ENCODE measurements at regions not wholly inside any gene's neighbourhood (a gene's known extent, or its start where the extent isn't known, plus 50 kb on each side); places are given as distances from the start of the nearest gene placed in this dataset.

DNA sequence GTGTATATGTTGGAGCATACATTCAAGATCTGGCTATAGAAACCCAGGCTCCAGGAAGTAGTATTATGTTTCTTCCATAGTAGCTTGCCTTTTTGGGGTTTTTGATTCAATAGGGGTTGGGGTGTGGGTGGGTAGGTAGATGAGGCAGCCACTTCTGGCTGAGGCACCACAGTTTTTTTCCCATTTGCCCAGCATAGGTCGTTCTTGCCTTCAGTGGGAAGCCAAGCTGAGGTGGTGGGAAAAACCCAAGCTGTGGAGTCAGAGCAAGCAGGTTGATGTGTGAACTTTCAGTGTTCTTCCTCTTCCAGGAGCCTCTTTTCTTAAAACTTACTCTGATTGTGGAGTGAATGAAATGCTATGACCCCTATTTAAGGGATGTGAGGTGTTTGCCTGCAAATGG, 67.0 kb upstream of the RPS6KA3 start:
- no peaks in the 10 kb centered on the region for H3K9me3 Mint-ChIP-seq (ENCODE audit: low read depth)
- DNase-seq (ENCODE audit: low spot score), result no peak

DNA sequence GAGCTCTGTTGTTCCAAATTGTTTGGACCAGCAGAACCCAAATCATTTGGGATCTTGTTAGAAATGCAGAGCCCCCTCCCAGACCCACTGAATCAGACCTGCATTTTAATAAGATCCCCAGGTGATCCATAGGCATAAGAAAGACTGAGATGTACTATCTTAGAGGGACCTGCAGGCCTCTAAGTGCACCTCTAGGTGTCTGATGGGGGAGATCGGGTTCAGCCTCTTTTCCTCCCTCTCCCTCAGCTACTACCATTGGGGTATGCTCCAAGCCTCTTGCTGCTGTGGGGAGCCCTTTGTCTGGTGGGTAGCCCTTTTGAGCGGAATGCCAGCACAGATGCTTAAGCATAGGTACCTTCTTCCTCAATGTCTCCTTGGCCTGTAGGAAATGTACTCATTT, 63.8 kb upstream of the RPS6KA3 start:
- H3K27ac Mint-ChIP-seq (ENCODE audit: unreplicated experiment), result no peak overlapping the region
- H3K36me3 Mint-ChIP-seq (ENCODE audit: low read depth), result no peaks in the 10 kb centered on the region
- TF ChIP-seq, protein P1, sequence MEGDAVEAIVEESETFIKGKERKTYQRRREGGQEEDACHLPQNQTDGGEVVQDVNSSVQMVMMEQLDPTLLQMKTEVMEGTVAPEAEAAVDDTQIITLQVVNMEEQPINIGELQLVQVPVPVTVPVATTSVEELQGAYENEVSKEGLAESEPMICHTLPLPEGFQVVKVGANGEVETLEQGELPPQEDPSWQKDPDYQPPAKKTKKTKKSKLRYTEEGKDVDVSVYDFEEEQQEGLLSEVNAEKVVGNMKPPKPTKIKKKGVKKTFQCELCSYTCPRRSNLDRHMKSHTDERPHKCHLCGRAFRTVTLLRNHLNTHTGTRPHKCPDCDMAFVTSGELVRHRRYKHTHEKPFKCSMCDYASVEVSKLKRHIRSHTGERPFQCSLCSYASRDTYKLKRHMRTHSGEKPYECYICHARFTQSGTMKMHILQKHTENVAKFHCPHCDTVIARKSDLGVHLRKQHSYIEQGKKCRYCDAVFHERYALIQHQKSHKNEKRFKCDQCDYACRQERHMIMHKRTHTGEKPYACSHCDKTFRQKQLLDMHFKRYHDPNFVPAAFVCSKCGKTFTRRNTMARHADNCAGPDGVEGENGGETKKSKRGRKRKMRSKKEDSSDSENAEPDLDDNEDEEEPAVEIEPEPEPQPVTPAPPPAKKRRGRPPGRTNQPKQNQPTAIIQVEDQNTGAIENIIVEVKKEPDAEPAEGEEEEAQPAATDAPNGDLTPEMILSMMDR (IDR thresholded peaks at IDR 0.05), result no peak
- DNase-seq (ENCODE audit: low spot score), result no peak
- no peaks in the 10 kb centered on the region for H3K4me1 Mint-ChIP-seq (ENCODE audit: low read depth)
- no peak overlapping the region for H3K4me3 Mint-ChIP-seq (ENCODE audit: unreplicated experiment)
- peaks cover 3% of the 10 kb centered on the region for H3K9me3 Mint-ChIP-seq (ENCODE audit: low read depth)
- H3K27me3 Mint-ChIP-seq (ENCODE audit: low read depth), result no peaks in the 10 kb centered on the region

More for the DNA sequence above, 67.0 kb upstream of the RPS6KA3 start:
- TF ChIP-seq, protein P1 (IDR thresholded peaks at IDR 0.05), result no peak
- Mint-ChIP-seq H3K4me1 (ENCODE audit: low read depth) (no peaks in the 10 kb centered on the region), H3K36me3 (ENCODE audit: low read depth) (no peaks in the 10 kb centered on the region), H3K4me3 (ENCODE audit: unreplicated experiment) (no peak overlapping the region), H3K27ac (ENCODE audit: unreplicated experiment) (no peak overlapping the region), H3K27me3 (ENCODE audit: low read depth) (no peaks in the 10 kb centered on the region)

DNA sequence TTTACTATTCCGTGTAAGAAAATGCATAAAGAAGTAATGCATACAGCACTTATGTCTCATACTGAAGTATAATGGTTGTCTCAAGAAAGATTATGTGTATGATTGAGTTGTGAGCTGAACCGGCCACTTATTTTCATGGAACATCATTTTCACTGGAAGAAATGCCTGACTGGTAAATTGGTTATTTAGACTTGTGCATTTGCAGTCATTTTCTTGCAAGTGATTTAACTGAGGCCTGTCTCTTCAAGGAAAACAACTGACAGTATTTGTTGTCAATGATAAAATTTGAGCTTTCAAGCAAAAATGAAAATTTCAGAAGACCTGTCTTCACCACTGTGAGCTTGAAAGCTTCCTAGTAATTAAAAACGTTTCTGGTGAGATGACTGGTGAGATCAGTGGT, 62.7 kb upstream of the RPS6KA3 start:
- Mint-ChIP-seq H3K4me1 (ENCODE audit: low read depth) (no peaks in the 10 kb centered on the region), H3K27me3 (ENCODE audit: low read depth) (no peaks in the 10 kb centered on the region), H3K4me3 (ENCODE audit: unreplicated experiment) (no peak overlapping the region), H3K36me3 (ENCODE audit: low read depth) (no peaks in the 10 kb centered on the region), H3K9me3 (ENCODE audit: low read depth) (peaks cover 3% of the 10 kb centered on the region), H3K27ac (ENCODE audit: unreplicated experiment) (no peak overlapping the region)
- DNase-seq (ENCODE audit: low spot score), result no peak
- TF ChIP-seq, protein P1 (IDR thresholded peaks at IDR 0.05), result no peak

DNA sequence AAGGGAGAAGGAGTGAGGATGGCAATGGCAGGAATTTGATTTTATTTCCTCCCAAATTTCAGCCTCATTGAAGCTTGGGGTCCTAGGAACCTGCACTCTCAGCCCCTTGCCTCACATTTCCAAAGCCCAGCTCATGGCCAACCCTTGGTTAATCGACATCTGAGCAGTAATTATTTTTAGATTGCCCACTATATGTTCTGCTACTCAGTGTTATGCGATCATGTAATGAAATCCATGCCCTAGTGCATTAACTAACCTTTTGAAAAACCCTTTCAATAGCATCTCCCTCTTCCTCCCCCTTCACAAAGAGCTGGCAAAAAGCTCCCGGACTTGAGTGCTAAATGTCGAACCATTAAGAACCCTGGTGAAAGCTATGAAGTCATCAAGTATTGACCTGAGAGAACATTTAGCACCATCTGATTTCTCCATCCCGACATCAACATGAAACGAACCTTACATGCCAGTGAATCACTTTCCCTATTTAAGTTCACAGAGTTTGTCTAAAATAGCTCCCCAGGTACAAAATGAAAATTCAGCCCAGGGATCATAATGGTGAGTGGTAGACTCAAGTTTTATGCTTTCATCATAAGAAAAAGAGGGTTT, 59.2 kb upstream of the RPS6KA3 start:
- Mint-ChIP-seq H3K36me3 (ENCODE audit: low read depth) (no peaks in the 10 kb centered on the region), H3K27ac (ENCODE audit: unreplicated experiment) (no peak overlapping the region), H3K4me3 (ENCODE audit: unreplicated experiment) (no peak overlapping the region), H3K27me3 (ENCODE audit: low read depth) (no peaks in the 10 kb centered on the region), H3K9me3 (ENCODE audit: low read depth) (peaks cover 3% of the 10 kb centered on the region), H3K4me1 (ENCODE audit: low read depth) (no peaks in the 10 kb centered on the region)
- TF ChIP-seq, protein P1 (IDR thresholded peaks at IDR 0.05), result no peak
- no peak for DNase-seq (ENCODE audit: low spot score)

DNA sequence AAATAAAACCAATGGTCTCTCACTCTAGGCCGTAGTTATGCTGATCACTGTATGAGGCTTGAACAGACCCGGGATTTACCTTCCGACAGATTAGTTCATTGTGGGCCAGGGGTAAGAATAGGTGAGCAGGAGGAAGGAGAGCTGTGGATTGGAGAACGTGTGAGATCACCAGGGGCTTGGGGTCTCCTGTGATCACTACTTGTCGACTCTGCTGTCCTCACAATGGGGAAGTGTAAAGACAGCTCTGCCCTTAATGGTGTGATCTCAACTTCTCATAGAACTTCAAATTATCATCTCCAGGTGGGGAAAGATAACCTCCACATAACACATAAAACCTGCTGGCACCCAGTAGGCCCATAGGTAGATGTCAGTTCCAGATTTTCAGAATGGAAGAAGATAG, 56.2 kb upstream of the RPS6KA3 start:
- Mint-ChIP-seq H3K27ac (ENCODE audit: unreplicated experiment) (no peak overlapping the region), H3K27me3 (ENCODE audit: low read depth) (no peaks in the 10 kb centered on the region), H3K4me1 (ENCODE audit: low read depth) (peaks cover 5% of the 10 kb centered on the region), H3K4me3 (ENCODE audit: unreplicated experiment) (no peak overlapping the region), H3K36me3 (ENCODE audit: low read depth) (no peaks in the 10 kb centered on the region), H3K9me3 (ENCODE audit: low read depth) (peaks cover 3% of the 10 kb centered on the region)
- no peak for DNase-seq (ENCODE audit: low spot score)
- TF ChIP-seq, protein P1 (IDR thresholded peaks at IDR 0.05), result no peak
